ENCODE measurements at regions not wholly inside any gene's neighbourhood (a gene's known extent, or its start where the extent isn't known, plus 50 kb on each side); places are given as distances from the start of the nearest gene placed in this dataset.

GRCh38 chr4:11700751-11701226 is 272.1 kb upstream of the HS3ST1 start:
- intact Hi-C loops (cut with micrococcal nuclease) = no loop called here
- H3K9me3 ChIP-seq (replicated peaks in 1 of 2; ENCODE audit: control insufficient read depth in 1 of 2, insufficient read depth in 1 of 2, low read length in 2 of 2) = no peaks in the 10 kb centered on the region
- H3K4me3 ChIP-seq (replicated peaks in 1 of 3; ENCODE audit: low read depth in 2 of 3, low read length in 3 of 3) = no peak overlapping the region
- Mint-ChIP-seq H3K27me3 (ENCODE audit: low read depth in 3 of 3) (peaks cover 0 to 3% (median 0%) of the 10 kb centered on the region in 3 donors), H3K4me3 (no peak overlapping the region), H3K36me3 (no peaks in the 10 kb centered on the region), H3K4me1 (no peaks in the 10 kb centered on the region), H3K9me3 (peaks cover 0 to 2% (median 0%) of the 10 kb centered on the region in 7 donors), H3K27ac (no peak overlapping the region)
- no peak for DNase-seq
- no peak overlapping the region for H3K9ac ChIP-seq (ENCODE audit: insufficient read depth, low read length, poor library complexity, severe bottlenecking)
- no peaks in the 10 kb centered on the region for H4K20me1 ChIP-seq (ENCODE audit: insufficient read depth, low read length)
- no peak overlapping the region for H3K27ac ChIP-seq (ENCODE audit: low read depth in 1 of 2, low read length in 2 of 2)
- H3K79me2 ChIP-seq (ENCODE audit: insufficient read depth, low read length) = no peaks in the 10 kb centered on the region
- 100% methylated on average over 2 of the region's 3 CpGs for WGBS (ENCODE audit: insufficient coverage)
- TF ChIP-seq CTCF (IDR thresholded peaks at IDR 0.05) = no peak
- no peak overlapping the region for H3K4me2 ChIP-seq (replicated peaks; ENCODE audit: extremely low read depth, low read length, poor library complexity, severe bottlenecking)
- no peak overlapping the region for H2AFZ ChIP-seq (ENCODE audit: insufficient read depth, low read depth, low read length, poor library complexity, severe bottlenecking)
- no peaks in the 10 kb centered on the region for H3K36me3 ChIP-seq (replicated peaks in 1 of 2; ENCODE audit: control insufficient read depth in 1 of 2, insufficient read depth in 2 of 2, low read length in 2 of 2)
- no peaks in the 10 kb centered on the region for H3K27me3 ChIP-seq (ENCODE audit: control insufficient read depth in 2 of 2, insufficient read depth in 2 of 2, low read length in 2 of 2)
- no peaks in the 10 kb centered on the region for H3K4me1 ChIP-seq (ENCODE audit: control insufficient read depth in 1 of 2, insufficient read depth in 2 of 2, low read length in 2 of 2)

GRCh38 chr4:11698846-11699590 is 270.3 kb upstream of the HS3ST1 start:
- H3K4me3 Mint-ChIP-seq = no peak overlapping the region
- no CpG with 5 or more reads among the region's 5 CpGs for WGBS (ENCODE audit: insufficient coverage)

More at GRCh38 chr4:11698846-11699590, 270.3 kb upstream of the HS3ST1 start:
- no peak for TF ChIP-seq CTCF (IDR thresholded peaks at IDR 0.05)
- intact Hi-C loops (cut with micrococcal nuclease) = no loop called here
- Histone ChIP-seq H3K27me3 (ENCODE audit: control insufficient read depth in 2 of 2, insufficient read depth in 2 of 2, low read length in 2 of 2) (no peaks in the 10 kb centered on the region), H3K4me2 (replicated peaks; ENCODE audit: extremely low read depth, low read length, poor library complexity, severe bottlenecking) (no peak overlapping the region), H3K9me3 (replicated peaks in 1 of 2; ENCODE audit: control insufficient read depth in 1 of 2, insufficient read depth in 1 of 2, low read length in 2 of 2) (peaks cover 0 to 4% of the 10 kb centered on the region in 2 donors), H3K4me1 (ENCODE audit: control insufficient read depth in 1 of 2, insufficient read depth in 2 of 2, low read length in 2 of 2) (no peaks in the 10 kb centered on the region), H3K79me2 (ENCODE audit: insufficient read depth, low read length) (no peaks in the 10 kb centered on the region), H3K36me3 (replicated peaks in 1 of 2; ENCODE audit: control insufficient read depth in 1 of 2, insufficient read depth in 2 of 2, low read length in 2 of 2) (no peaks in the 10 kb centered on the region), H3K27ac (ENCODE audit: low read depth in 1 of 2, low read length in 2 of 2) (no peak overlapping the region), H3K9ac (ENCODE audit: insufficient read depth, low read length, poor library complexity, severe bottlenecking) (no peak overlapping the region), H3K4me3 (replicated peaks in 1 of 3; ENCODE audit: low read depth in 2 of 3, low read length in 3 of 3) (no peak overlapping the region), H4K20me1 (ENCODE audit: insufficient read depth, low read length) (no peaks in the 10 kb centered on the region), H2AFZ (ENCODE audit: insufficient read depth, low read depth, low read length, poor library complexity, severe bottlenecking) (no peak overlapping the region)
- Mint-ChIP-seq H3K27ac (no peak overlapping the region), H3K9me3 (peaks cover 0 to 2% (median 0%) of the 10 kb centered on the region in 7 donors), H3K4me1 (no peaks in the 10 kb centered on the region), H3K27me3 (ENCODE audit: low read depth in 3 of 3) (no peaks in the 10 kb centered on the region), H3K36me3 (no peaks in the 10 kb centered on the region)
- no peak for DNase-seq
